ENCODE measurements at regions not wholly inside any gene's neighbourhood (a gene's known extent, or its start where the extent isn't known, plus 50 kb on each side); places are given as distances from the start of the nearest gene placed in this dataset.
"Not testable (repeated sequence)": the region's sequence is repeated elsewhere in the genome, so short reads cannot be mapped to it uniquely, and the experiment has no call there.

GRCh38 chr4:77349364-77349763 is 192.4 kb downstream of the CCNG2 start:
- H3K27me3 ChIP-seq (ENCODE audit: insufficient read depth, poor library complexity, severe bottlenecking), result no peaks in the 10 kb centered on the region
- no peak for DNase-seq (ENCODE audit: low read depth in 1 of 2, low spot score in 1 of 2)
- no peak overlapping the region for H3K4me3 ChIP-seq (replicated peaks; ENCODE audit: insufficient read depth, low read length)
- H3K27ac ChIP-seq (replicated peaks), result no peak overlapping the region
- TF ChIP-seq SPI1 (IDR thresholded peaks at IDR 0.05; ENCODE audit: borderline replicate concordance, low read depth) (no peak), CTCF (IDR thresholded peaks at IDR 0.05; ENCODE audit: insufficient read depth, low read length) (no peak), POLR2AphosphoS5 (IDR thresholded peaks at IDR 0.05; ENCODE audit: low read depth) (no peak), REST (IDR thresholded peaks at IDR 0.05; ENCODE audit: insufficient replicate concordance, low read depth) (no peak), GABPA (IDR thresholded peaks at IDR 0.05; ENCODE audit: low read depth) (no peak)

- Histone ChIP-seq H3K27ac (replicated peaks) (no peak overlapping the region), H3K27me3 (ENCODE audit: insufficient read depth, poor library complexity, severe bottlenecking) (no peaks in the 10 kb centered on the region), H3K4me3 (replicated peaks; ENCODE audit: insufficient read depth, low read length) (no peak overlapping the region)
- no peak for DNase-seq (ENCODE audit: low read depth in 1 of 2, low spot score in 1 of 2)
- no peak for TF ChIP-seq CTCF (IDR thresholded peaks at IDR 0.05; ENCODE audit: insufficient read depth, low read length)
Observed at GRCh38 chr4:77349796-77350195, 192.8 kb downstream of the CCNG2 start.

- DNase-seq (ENCODE audit: low read depth in 1 of 2, low spot score in 1 of 2), result no peak
- Histone ChIP-seq H3K27ac (replicated peaks) (no peak overlapping the region), H3K27me3 (ENCODE audit: insufficient read depth, poor library complexity, severe bottlenecking) (no peaks in the 10 kb centered on the region), H3K4me3 (replicated peaks; ENCODE audit: insufficient read depth, low read length) (no peak overlapping the region)
- no peak for TF ChIP-seq SPI1 (IDR thresholded peaks at IDR 0.05; ENCODE audit: borderline replicate concordance, low read depth)
Observed at GRCh38 chr4:77352192-77352591, 195.2 kb downstream of the CCNG2 start.

- not testable (repeated sequence) for H3K27me3 ChIP-seq (ENCODE audit: insufficient read depth, poor library complexity, severe bottlenecking); H3K4me3 ChIP-seq (replicated peaks; ENCODE audit: insufficient read depth, low read length); DNase-seq (ENCODE audit: low read depth in 1 of 2, low spot score in 1 of 2); H3K27ac ChIP-seq (replicated peaks)
Observed at GRCh38 chr4:77353724-77354315, 196.8 kb downstream of the CCNG2 start.

GRCh38 chr4:77354550-77354949 is 197.5 kb downstream of the CCNG2 start:
- H3K27ac ChIP-seq (replicated peaks), result no peak overlapping the region
- H3K27me3 ChIP-seq (ENCODE audit: insufficient read depth, poor library complexity, severe bottlenecking), result no peaks in the 10 kb centered on the region
- no peak overlapping the region for H3K4me3 ChIP-seq (replicated peaks; ENCODE audit: insufficient read depth, low read length)
- TF ChIP-seq REST (IDR thresholded peaks at IDR 0.05; ENCODE audit: insufficient replicate concordance, low read depth) (no peak), POLR2AphosphoS5 (IDR thresholded peaks at IDR 0.05; ENCODE audit: low read depth) (no peak), CTCF (IDR thresholded peaks at IDR 0.05; ENCODE audit: insufficient read depth, low read length) (no peak), GABPA (IDR thresholded peaks at IDR 0.05; ENCODE audit: low read depth) (no peak), SPI1 (IDR thresholded peaks at IDR 0.05; ENCODE audit: borderline replicate concordance, low read depth) (no peak)
- no peak for DNase-seq (ENCODE audit: low read depth in 1 of 2, low spot score in 1 of 2)
